ENCODE measurements at regions not wholly inside any gene's neighbourhood (a gene's known extent, or its start where the extent isn't known, plus 50 kb on each side); places are given as distances from the start of the nearest gene placed in this dataset.

DNA sequence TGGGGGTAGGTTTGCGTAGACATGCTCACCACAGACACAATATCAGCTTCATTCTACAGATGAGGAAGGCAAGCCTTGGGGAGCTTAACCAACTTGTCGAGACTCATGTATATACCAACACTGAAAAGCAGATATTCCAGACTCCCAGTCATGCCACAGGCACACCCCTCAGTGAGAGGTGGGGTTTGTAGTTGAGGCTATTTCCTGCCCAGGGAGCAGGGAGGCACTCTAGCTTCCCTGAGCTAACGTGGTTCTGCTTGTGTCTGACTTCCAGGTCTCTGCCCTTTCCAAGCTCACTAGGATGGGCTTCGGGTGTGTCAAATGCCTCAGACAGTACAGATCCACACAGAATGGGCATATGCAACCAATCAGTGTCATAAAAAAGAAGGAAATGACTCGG is 122.3 kb upstream of the RUNX1 start:
- TF ChIP-seq, protein P1, sequence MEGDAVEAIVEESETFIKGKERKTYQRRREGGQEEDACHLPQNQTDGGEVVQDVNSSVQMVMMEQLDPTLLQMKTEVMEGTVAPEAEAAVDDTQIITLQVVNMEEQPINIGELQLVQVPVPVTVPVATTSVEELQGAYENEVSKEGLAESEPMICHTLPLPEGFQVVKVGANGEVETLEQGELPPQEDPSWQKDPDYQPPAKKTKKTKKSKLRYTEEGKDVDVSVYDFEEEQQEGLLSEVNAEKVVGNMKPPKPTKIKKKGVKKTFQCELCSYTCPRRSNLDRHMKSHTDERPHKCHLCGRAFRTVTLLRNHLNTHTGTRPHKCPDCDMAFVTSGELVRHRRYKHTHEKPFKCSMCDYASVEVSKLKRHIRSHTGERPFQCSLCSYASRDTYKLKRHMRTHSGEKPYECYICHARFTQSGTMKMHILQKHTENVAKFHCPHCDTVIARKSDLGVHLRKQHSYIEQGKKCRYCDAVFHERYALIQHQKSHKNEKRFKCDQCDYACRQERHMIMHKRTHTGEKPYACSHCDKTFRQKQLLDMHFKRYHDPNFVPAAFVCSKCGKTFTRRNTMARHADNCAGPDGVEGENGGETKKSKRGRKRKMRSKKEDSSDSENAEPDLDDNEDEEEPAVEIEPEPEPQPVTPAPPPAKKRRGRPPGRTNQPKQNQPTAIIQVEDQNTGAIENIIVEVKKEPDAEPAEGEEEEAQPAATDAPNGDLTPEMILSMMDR (conservative IDR thresholded peaks at IDR 0.05; ENCODE audit: low read length), result no peak
- no peak for DNase-seq (ENCODE audit: low read depth)
- H3K4me3 ChIP-seq (ENCODE audit: low read length), result no peak overlapping the region

DNA sequence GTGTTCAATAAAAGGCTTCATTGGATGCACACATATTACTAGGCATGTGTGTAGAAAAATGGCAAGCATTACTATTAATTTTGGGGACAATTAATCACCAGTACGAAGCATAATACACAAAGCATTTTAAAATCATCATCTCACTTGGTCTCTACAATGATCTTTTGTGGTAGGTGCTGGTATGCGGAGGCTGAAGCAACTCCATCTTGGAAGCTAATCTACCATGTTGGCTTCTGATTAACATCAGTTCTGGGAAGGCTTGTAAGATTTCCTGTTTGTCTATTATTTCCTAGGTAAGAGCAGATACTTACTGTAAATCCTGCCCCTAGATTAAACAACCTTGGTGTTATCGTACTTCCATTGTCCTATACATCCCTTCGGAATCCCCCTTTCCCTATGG is 121.7 kb upstream of the RUNX1 start:
- no peak overlapping the region for H3K4me3 ChIP-seq (ENCODE audit: low read length)
- no peak for DNase-seq (ENCODE audit: low read depth)
- TF ChIP-seq, protein P1 (conservative IDR thresholded peaks at IDR 0.05; ENCODE audit: low read length), result no peak

DNA sequence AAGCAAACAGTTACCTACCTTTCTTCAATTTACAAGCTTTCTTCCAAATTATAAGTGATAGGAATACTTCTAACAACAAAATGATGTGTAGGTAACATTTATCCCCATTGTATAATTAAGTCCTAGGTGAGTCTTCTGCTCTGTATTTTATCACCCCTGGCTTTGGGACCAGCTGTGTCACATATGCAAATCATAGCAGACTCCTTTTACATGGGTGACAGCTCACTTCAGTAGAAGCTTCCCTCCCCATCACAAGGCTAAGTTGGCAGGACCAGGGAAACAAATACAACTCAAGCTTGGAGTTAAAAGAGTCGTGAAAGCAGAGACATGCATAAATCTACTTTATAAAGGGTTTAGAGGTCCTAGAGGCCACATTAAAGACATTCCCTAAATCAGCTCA is 121.1 kb upstream of the RUNX1 start:
- DNase-seq (ENCODE audit: low read depth), result no peak
- no peak overlapping the region for H3K4me3 ChIP-seq (ENCODE audit: low read length)
- TF ChIP-seq, protein P1 (conservative IDR thresholded peaks at IDR 0.05; ENCODE audit: low read length), result no peak

DNA sequence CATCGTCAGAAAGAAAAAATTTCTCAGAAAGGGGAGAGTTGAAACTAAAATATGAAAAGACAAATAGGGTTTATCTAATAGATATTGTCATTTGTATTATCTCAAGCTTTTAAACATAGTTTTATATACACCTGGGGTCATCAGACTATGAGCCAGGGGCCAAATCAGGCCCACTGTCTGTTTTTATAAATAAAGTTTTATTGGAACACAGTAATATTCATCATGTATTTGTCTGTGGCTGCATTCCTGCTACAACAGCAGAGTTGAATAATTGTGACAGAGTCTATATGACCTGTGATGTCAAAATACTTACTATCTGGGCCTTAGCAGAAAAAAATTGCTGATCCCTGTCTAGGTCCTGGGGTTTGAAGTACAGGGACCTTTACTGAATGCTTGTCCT is 120.5 kb upstream of the RUNX1 start:
- TF ChIP-seq, protein P1 (conservative IDR thresholded peaks at IDR 0.05; ENCODE audit: low read length), result no peak
- no peak overlapping the region for H3K4me3 ChIP-seq (ENCODE audit: low read length)
- no peak for DNase-seq (ENCODE audit: low read depth)

DNA sequence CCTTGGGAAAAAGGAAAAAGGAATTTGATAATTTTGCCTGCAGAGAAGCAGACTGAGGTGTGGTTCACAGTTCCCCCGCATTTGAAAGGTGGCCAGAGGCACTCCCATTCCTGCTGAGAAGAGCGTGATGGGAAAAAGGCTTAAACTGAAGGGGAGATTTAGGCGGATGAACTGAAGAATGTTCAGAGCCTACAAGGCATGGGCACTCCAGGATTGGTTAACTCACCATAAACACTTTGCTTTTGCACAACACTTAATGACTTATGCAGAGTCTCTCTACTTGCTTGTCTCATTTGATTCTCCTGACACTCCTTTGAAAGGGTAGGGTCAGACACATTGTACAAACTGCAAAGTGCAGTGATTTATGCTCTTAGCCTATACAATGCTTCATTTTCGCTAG is 119.6 kb upstream of the RUNX1 start:
- TF ChIP-seq, protein P1 (conservative IDR thresholded peaks at IDR 0.05; ENCODE audit: low read length), result no peak
- H3K4me3 ChIP-seq (ENCODE audit: low read length), result no peak overlapping the region
- no peak for DNase-seq (ENCODE audit: low read depth)

DNA sequence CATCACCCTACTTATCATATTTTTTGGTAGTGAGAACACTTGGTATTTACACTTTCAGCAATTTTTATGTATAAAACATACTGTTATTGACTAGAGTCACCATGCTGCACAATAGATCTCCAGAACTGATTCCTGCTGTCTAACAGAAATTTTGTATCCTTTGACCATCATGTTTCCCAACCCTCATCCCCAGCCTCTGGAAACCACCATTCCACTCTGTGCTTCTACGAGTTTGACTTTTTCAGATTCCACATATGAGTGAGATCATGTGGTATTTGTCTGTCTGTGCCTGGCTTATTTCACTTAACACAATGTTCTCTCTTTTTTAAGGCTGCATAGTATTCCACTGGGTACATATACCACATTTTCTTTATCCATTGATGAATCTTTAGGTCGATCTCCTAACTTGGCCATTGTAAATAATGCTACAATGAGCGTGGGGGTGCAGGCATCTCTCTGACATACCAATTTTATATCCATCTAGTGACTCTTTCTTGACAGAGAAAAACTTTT is 115.9 kb upstream of the RUNX1 start:
- TF ChIP-seq, protein P1 (conservative IDR thresholded peaks at IDR 0.05; ENCODE audit: low read length), result no peak
- DNase-seq (ENCODE audit: low read depth), result no peak
- no peak overlapping the region for H3K4me3 ChIP-seq (ENCODE audit: low read length)

DNA sequence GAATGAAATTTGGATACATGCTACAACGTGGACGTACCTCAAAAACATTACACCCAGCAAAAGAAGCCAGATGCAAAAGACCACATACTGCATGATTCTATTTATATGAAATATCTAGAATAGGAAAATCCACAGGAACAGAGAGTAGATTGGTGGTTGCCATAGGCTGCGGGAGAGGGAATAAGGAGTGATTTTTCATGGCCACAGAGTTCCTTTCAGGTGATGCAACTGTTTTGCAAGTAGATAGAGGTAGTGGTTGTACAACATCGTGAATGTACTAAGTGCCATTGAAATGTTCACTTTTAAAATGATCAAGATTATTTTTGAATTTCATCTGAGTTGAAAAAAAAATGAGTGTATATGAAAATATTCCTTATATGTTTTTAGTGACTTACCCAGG is 115.3 kb upstream of the RUNX1 start:
- TF ChIP-seq, protein P1 (conservative IDR thresholded peaks at IDR 0.05; ENCODE audit: low read length), result no peak
- H3K4me3 ChIP-seq (ENCODE audit: low read length), result no peak overlapping the region
- no peak for DNase-seq (ENCODE audit: low read depth)
